CD8-positive, alpha-beta memory T cell (primary cell): ENCODE measurements at regions not wholly inside any gene's neighbourhood (a gene's known extent, or its start where the extent isn't known, plus 50 kb on each side); places are given as distances from the start of the nearest gene placed in this dataset.

ENCODE experiments used
- CTCF ChIA-PET: fragments of 350-600 bp; sonication (Branson Sonifier 250); formaldehyde crosslinking; loops from one replicate; lab custom pipeline; 2021; ENCODE audit warnings: antibody characterized with exemption; lab: Charles Lee
- POLR2A ChIA-PET: fragments of 350-600 bp; sonication (Branson Sonifier 250); formaldehyde crosslinking; loops from one replicate; lab custom pipeline; 2021; ENCODE audit warnings: antibody characterized with exemption; lab: Charles Lee
- DNase-seq, 5 donors: peaks; one replicate each; pipeline versions ENCODE4 v3.0.0 to v3.0.0-alpha.2; 2020 to 2022; ENCODE audit warnings: mixed read lengths in 1 of 5
- H3K27ac ChIP-seq: one replicate; pipeline ENCODE4 v1.7.0; 2013; ENCODE audit warnings: low read depth, mild to moderate bottlenecking, low read length, moderate library complexity
- H3K27me3 ChIP-seq: 2 replicates; pipeline ENCODE4 v1.7.0; 2013; ENCODE audit warnings: low read length, mild to moderate bottlenecking; ENCODE audit not compliant: insufficient read depth, poor library complexity, severe bottlenecking
- H3K36me3 ChIP-seq: 2 replicates; pipeline ENCODE4 v1.7.0; 2013; ENCODE audit warnings: mild to moderate bottlenecking, low read length, moderate library complexity; ENCODE audit not compliant: insufficient read depth
- H3K4me1 ChIP-seq: 2 replicates; pipeline ENCODE4 v1.7.0; 2013; ENCODE audit warnings: mild to moderate bottlenecking, low read length, moderate library complexity; ENCODE audit not compliant: insufficient read depth
- H3K4me3 ChIP-seq: 2 replicates; pipeline ENCODE4 v1.7.0; 2013; ENCODE audit warnings: mild to moderate bottlenecking, low read length
- H3K9me3 ChIP-seq: 2 replicates; pipeline ENCODE4 v1.7.0; 2013; ENCODE audit warnings: mild to moderate bottlenecking, low read length
- H3K27ac Mint-ChIP-seq, 8 donors: one replicate each; pipeline ENCODE4 v1.8.0; 2020 to 2021; ENCODE audit warnings: mixed read lengths in 8 of 8, mild to moderate bottlenecking in 6 of 8, inconsistent platforms in 3 of 8, moderate library complexity in 3 of 8
- H3K27me3 Mint-ChIP-seq, 2 donors: one replicate each; pipeline ENCODE4 v1.8.0; 2020 to 2021; ENCODE audit warnings: mixed read lengths in 2 of 2, mild to moderate bottlenecking in 1 of 2, moderate library complexity in 1 of 2
- H3K36me3 Mint-ChIP-seq, 3 donors: one replicate each; pipeline ENCODE4 v1.8.0; 2020 to 2021; ENCODE audit warnings: mixed read lengths in 3 of 3, inconsistent platforms in 1 of 3, mild to moderate bottlenecking in 1 of 3
- H3K4me1 Mint-ChIP-seq, 3 donors: one replicate each; pipeline ENCODE4 v1.8.0; 2020 to 2021; ENCODE audit warnings: mixed read lengths in 3 of 3, inconsistent platforms in 1 of 3, mild to moderate bottlenecking in 1 of 3
- H3K4me3 Mint-ChIP-seq, 7 donors: one replicate each; pipeline ENCODE4 v1.8.0; 2020 to 2021; ENCODE audit warnings: mixed read lengths in 7 of 7, mild to moderate bottlenecking in 6 of 7, moderate library complexity in 4 of 7, inconsistent platforms in 2 of 7
- H3K9me3 Mint-ChIP-seq, 5 donors: one replicate each; pipeline ENCODE4 v1.8.0; 2020 to 2022; ENCODE audit warnings: mixed read lengths in 5 of 5, mild to moderate bottlenecking in 3 of 5, moderate library complexity in 2 of 5, inconsistent platforms in 1 of 5

DNA sequence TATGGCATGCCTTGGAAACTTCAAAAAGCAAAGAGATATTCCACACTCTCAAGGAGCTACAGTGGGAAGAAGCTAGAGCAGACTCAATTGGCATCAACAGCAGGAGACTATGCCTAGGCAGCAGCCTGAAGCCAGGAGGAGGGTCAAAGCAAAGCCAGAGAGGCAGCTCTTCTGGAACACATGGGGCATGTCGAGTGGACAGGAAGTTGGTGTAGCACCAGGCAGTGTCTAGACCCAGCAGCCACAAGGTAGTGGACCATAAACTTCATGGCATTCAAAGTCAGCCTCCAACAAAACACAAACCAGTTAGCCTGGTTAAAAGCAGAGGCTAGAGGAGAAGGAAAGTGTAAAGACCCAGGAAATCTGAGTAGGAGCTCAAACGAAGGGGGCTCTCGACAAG lies 311.2 kb upstream of the PKDCC start:
- Mint-ChIP-seq H3K27me3 (peaks cover 13 to 32% of the 10 kb centered on the region in 2 donors), H3K4me1 (no peaks in the 10 kb centered on the region), H3K27ac (no peak overlapping the region), H3K9me3 (peaks cover 0 to 13% (median 5%) of the 10 kb centered on the region in 5 donors), H3K36me3 (no peaks in the 10 kb centered on the region), H3K4me3 (no peak overlapping the region)
- H3K4me3 ChIP-seq, result no peak overlapping the region
- DNase-seq, result no peak
- CTCF ChIA-PET, result no interaction called here
- H3K36me3 ChIP-seq, result no peaks in the 10 kb centered on the region
- H3K9me3 ChIP-seq, result no peaks in the 10 kb centered on the region
- no peaks in the 10 kb centered on the region for H3K4me1 ChIP-seq
- H3K27me3 ChIP-seq, result no peaks in the 10 kb centered on the region
- H3K27ac ChIP-seq, result no peak overlapping the region
- POLR2A ChIA-PET, result no interaction called here

GRCh38 chr2:41737888-41738287 lies 309.9 kb upstream of the PKDCC start:
- no peaks in the 10 kb centered on the region for H3K36me3 ChIP-seq
- Mint-ChIP-seq H3K27ac (no peak overlapping the region), H3K36me3 (no peaks in the 10 kb centered on the region), H3K4me3 (no peak overlapping the region), H3K27me3 (peaks cover 13 to 22% of the 10 kb centered on the region in 2 donors), H3K4me1 (no peaks in the 10 kb centered on the region), H3K9me3 (peaks cover 0 to 13% (median 5%) of the 10 kb centered on the region in 5 donors)
- H3K27ac ChIP-seq, result no peak overlapping the region
- CTCF ChIA-PET, result no interaction called here
- DNase-seq, result no peak
- no peaks in the 10 kb centered on the region for H3K27me3 ChIP-seq
- no peaks in the 10 kb centered on the region for H3K9me3 ChIP-seq
- no peaks in the 10 kb centered on the region for H3K4me1 ChIP-seq
- no peak overlapping the region for H3K4me3 ChIP-seq
- POLR2A ChIA-PET, result no interaction called here

DNA sequence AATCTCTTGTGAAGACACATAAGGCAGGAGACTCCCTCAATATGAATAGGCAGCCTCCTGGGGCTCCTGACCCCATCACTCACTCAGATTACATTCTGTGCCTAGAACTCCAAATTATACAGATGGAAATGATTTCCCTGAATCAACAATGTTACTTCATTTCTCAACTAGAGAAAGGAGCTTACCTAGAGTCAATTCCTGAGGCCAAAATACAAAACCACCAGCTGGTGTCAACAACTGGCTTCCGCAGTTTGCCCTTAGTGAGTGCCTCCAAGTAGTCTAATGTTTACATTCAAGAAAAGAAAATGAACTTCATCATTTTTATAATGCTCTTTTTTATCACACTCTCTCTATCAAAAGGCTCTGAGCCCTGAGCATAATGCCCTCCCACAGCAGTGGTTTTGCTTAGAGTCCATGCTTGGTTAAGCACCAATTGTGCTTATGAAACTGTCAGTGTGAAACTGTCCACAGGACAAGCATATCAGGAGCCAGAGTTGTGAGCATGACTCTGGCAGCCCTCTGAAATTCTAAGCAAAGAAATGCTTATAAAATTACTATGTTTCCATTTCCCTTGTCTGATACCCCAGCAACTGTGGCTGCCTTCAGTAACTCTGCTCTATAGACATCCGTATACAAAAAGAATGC lies 305.7 kb upstream of the PKDCC start:
- H3K36me3 Mint-ChIP-seq, result no peaks in the 10 kb centered on the region
- H3K9me3 ChIP-seq, result no peaks in the 10 kb centered on the region
- H3K4me1 ChIP-seq, result no peaks in the 10 kb centered on the region
- no peak overlapping the region for H3K4me3 ChIP-seq
- ChIA-PET CTCF (no interaction called here), POLR2A (no interaction called here)
- H3K4me3 Mint-ChIP-seq, result no peak overlapping the region
- no peaks in the 10 kb centered on the region for H3K36me3 ChIP-seq
- H3K27me3 ChIP-seq, result no peaks in the 10 kb centered on the region
- peaks cover 2 to 13% of the 10 kb centered on the region in 2 donors for H3K27me3 Mint-ChIP-seq
- H3K4me1 Mint-ChIP-seq, result no peaks in the 10 kb centered on the region
- peaks cover 0 to 13% (median 7%) of the 10 kb centered on the region in 5 donors for H3K9me3 Mint-ChIP-seq
- DNase-seq, result no peak
- no peak overlapping the region for H3K27ac Mint-ChIP-seq
- H3K27ac ChIP-seq, result no peak overlapping the region

GRCh38 chr2:41743324-41743723 lies 304.5 kb upstream of the PKDCC start:
- Histone ChIP-seq H3K27ac (no peak overlapping the region), H3K27me3 (no peaks in the 10 kb centered on the region), H3K4me1 (no peaks in the 10 kb centered on the region), H3K9me3 (no peaks in the 10 kb centered on the region), H3K36me3 (no peaks in the 10 kb centered on the region), H3K4me3 (no peak overlapping the region)
- H3K36me3 Mint-ChIP-seq, result no peaks in the 10 kb centered on the region
- H3K9me3 Mint-ChIP-seq, result peaks cover 0 to 12% (median 7%) of the 10 kb centered on the region in 5 donors
- H3K27ac Mint-ChIP-seq, result no peak overlapping the region
- peaks cover 0 to 6% of the 10 kb centered on the region in 2 donors for H3K27me3 Mint-ChIP-seq
- H3K4me1 Mint-ChIP-seq, result no peaks in the 10 kb centered on the region
- H3K4me3 Mint-ChIP-seq, result no peak overlapping the region
- ChIA-PET POLR2A (no interaction called here), CTCF (no interaction called here)
- no peak for DNase-seq

DNA sequence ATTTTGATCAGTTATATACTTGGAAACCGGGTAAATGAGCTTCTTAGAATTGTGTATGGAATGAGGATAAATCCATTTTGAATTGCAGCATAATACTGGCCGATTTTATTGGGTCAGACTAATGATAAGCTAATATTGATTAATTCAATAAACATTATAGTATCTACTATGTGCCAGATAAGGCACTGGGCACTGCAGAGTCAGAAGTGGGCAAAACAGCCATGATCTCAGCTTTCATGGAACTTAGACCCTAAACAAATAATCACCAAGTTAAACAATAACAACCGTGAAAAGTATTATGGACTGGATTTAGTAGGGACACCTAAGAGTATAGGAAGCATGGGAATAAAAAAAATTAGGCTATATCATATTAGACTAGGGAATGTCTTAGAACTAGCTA lies 297.0 kb upstream of the PKDCC start:
- ChIA-PET POLR2A (no interaction called here), CTCF (no interaction called here)
- Mint-ChIP-seq H3K27me3 (peaks cover 3 to 18% of the 10 kb centered on the region in 2 donors), H3K36me3 (no peaks in the 10 kb centered on the region), H3K4me1 (no peaks in the 10 kb centered on the region), H3K9me3 (peaks cover 0 to 2% (median 0%) of the 10 kb centered on the region in 5 donors), H3K27ac (no peak overlapping the region), H3K4me3 (no peak overlapping the region)
- no peaks in the 10 kb centered on the region for H3K9me3 ChIP-seq
- H3K4me1 ChIP-seq, result no peaks in the 10 kb centered on the region
- no peak for DNase-seq
- H3K27me3 ChIP-seq, result no peaks in the 10 kb centered on the region
- H3K36me3 ChIP-seq, result no peaks in the 10 kb centered on the region
- H3K4me3 ChIP-seq, result no peak overlapping the region
- H3K27ac ChIP-seq, result no peak overlapping the region

- H3K9me3 ChIP-seq, result no peaks in the 10 kb centered on the region
- no peaks in the 10 kb centered on the region for H3K27me3 ChIP-seq
- Mint-ChIP-seq H3K36me3 (no peaks in the 10 kb centered on the region), H3K27ac (no peak overlapping the region), H3K4me1 (no peaks in the 10 kb centered on the region), H3K4me3 (no peak overlapping the region), H3K27me3 (peaks cover 5 to 24% of the 10 kb centered on the region in 2 donors), H3K9me3 (no peaks in the 10 kb centered on the region)
- no peaks in the 10 kb centered on the region for H3K4me1 ChIP-seq
- POLR2A ChIA-PET, result no interaction called here
- CTCF ChIA-PET, result no interaction called here
- H3K36me3 ChIP-seq, result no peaks in the 10 kb centered on the region
- no peak for DNase-seq
- H3K27ac ChIP-seq, result no peak overlapping the region
- H3K4me3 ChIP-seq, result no peak overlapping the region
Measured at GRCh38 chr2:41759880-41760279, 287.9 kb upstream of the PKDCC start.

GRCh38 chr2:41763141-41763540 lies 284.7 kb upstream of the PKDCC start:
- Mint-ChIP-seq H3K27ac (no peak overlapping the region), H3K36me3 (no peaks in the 10 kb centered on the region), H3K4me3 (no peak overlapping the region), H3K9me3 (no peaks in the 10 kb centered on the region), H3K4me1 (no peaks in the 10 kb centered on the region), H3K27me3 (peaks cover 5 to 7% of the 10 kb centered on the region in 2 donors)
- no peaks in the 10 kb centered on the region for H3K4me1 ChIP-seq
- no peak overlapping the region for H3K27ac ChIP-seq
- H3K27me3 ChIP-seq, result no peaks in the 10 kb centered on the region
- H3K4me3 ChIP-seq, result no peak overlapping the region
- ChIA-PET CTCF (no interaction called here), POLR2A (no interaction called here)
- H3K9me3 ChIP-seq, result no peaks in the 10 kb centered on the region
- no peak for DNase-seq
- no peaks in the 10 kb centered on the region for H3K36me3 ChIP-seq

- Mint-ChIP-seq H3K4me1 (no peaks in the 10 kb centered on the region), H3K4me3 (no peak overlapping the region), H3K9me3 (no peaks in the 10 kb centered on the region), H3K36me3 (no peaks in the 10 kb centered on the region), H3K27me3 (peaks cover 4 to 7% of the 10 kb centered on the region in 2 donors), H3K27ac (no peak overlapping the region)
- ChIA-PET CTCF (no interaction called here), POLR2A (no interaction called here)
- no peak overlapping the region for H3K4me3 ChIP-seq
- DNase-seq, result no peak
- H3K27ac ChIP-seq, result no peak overlapping the region
- no peaks in the 10 kb centered on the region for H3K4me1 ChIP-seq
- no peaks in the 10 kb centered on the region for H3K27me3 ChIP-seq
- no peaks in the 10 kb centered on the region for H3K9me3 ChIP-seq
- no peaks in the 10 kb centered on the region for H3K36me3 ChIP-seq
Measured at GRCh38 chr2:41764131-41764530, 283.7 kb upstream of the PKDCC start.
